GM13976 (cell line): ENCODE measurements at regions not wholly inside any gene's neighbourhood (a gene's known extent, or its start where the extent isn't known, plus 50 kb on each side); places are given as distances from the start of the nearest gene placed in this dataset.
A peak's percentile ranks its signal among the peaks of the same experiment; 100 is the strongest.

Experiments
- DNase-seq: peaks from one replicate; pipeline ENCODE4 v3.0.0; 2012; ENCODE audit warnings: low spot score
- CTCF ChIP-seq: IDR thresholded peaks from 2 replicates; pipeline ENCODE4 v1.5.1; 2012; ENCODE audit warnings: borderline replicate concordance, mild to moderate bottlenecking; ENCODE audit not compliant: insufficient read depth; ENCODE audit errors: extremely low read depth, missing control alignments, control extremely low read depth
- in situ Hi-C: fragments of 300-500 bp; cut with MboI; formaldehyde crosslinking; loops from one replicate; pipeline ENCODE4 v1.12.0; 2022; ENCODE audit warnings: low sequenced_read_pairs, mixed read lengths, inconsistent platforms; ENCODE audit not compliant: unreplicated experiment

DNA sequence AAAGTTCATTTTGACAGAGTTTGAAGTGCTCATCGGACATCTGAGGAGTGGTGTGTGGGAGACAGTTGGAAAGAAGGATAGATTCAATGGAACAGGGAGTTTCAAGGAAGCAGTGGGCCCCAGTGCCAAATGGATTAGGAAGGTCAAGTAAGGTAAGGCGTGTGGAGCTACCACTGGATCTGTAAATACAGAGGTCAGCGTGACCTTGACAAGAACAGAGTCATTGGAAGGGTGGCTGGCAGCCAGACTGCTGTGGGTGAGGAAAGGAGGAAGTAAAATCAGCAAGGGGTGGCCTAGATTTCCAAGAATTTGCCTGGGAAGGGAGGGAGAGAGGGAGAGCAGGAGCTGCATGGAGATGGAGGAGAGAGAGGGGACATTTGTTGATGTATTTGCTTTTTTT, 68.2 kb upstream of the IGF1 start:
- TF ChIP-seq CTCF, result no peak
- in situ Hi-C loops, result no loop called here
- DNase-seq, result no peak

- TF ChIP-seq CTCF, result peak; percentile 20
- no peak for DNase-seq
- in situ Hi-C loops, result no loop called here
These were observed 63.4 kb upstream of the IGF1 start for GRCh38 chr12:102543494-102544485.

GRCh38 chr12:102542816-102543440, 62.6 kb upstream of the IGF1 start:
- no peak for TF ChIP-seq CTCF
- in situ Hi-C loops, result no loop called here
- DNase-seq, result no peak

- DNase-seq, result no peak
- no peak for TF ChIP-seq CTCF
- in situ Hi-C loops, result no loop called here
These were observed 60.5 kb upstream of the IGF1 start for GRCh38 chr12:102540815-102541385.

DNA sequence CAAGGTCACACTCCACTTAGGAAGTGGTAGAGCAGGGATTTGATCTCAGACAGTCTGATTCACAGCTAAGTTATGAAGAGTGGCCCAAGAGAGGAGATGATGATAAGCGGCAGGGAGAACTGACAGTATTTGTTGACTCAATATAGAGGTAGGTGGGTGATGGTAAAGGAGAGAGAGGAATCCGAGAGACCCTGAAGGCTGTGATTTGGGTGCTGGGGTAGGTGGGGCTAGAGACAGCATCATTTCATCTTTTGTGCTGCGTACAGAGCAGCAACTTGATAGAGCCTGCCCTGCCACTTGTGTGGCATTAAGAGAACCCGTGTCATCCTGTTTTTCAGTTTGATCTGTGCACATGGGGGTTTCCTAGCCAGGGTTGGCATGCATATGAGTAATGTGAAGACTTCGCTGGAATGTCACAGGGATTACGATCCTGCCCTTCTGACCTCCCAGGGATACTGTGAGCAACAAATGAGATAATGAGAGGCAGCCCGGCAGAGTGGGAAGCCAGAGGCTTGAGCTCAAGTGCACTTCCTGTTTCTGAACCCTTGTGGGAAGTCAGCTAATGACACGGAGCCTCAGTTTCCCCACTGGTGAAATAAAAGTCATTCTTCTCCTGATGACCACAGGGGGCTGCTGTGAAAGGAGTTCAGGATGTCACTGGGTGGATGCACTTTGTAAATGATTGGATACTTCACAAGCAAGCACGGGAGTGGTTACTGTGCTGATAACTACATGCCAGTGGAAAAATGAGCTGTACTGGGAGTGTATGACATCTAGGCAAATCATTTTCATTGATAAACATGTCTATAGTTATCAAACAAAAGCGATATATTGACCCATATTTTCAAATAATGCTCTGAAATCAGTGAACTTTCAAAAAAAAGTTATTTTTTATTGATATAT, 59.5 kb upstream of the IGF1 start:
- no peak for DNase-seq
- in situ Hi-C loops, result no loop called here

More for the DNA sequence above, 59.5 kb upstream of the IGF1 start:
- no peak for TF ChIP-seq CTCF
